Activated T-cell treated with anti-CD3 and anti-CD28 coated beads, Interleukin-2, amount 50 U/mL, for 48 hours (primary cell): ENCODE measurements at regions not wholly inside any gene's neighbourhood (a gene's known extent, or its start where the extent isn't known, plus 50 kb on each side); places are given as distances from the start of the nearest gene placed in this dataset.

Experiments used
- DNase-seq, 2 experiments: peaks; one replicate each; pipeline ENCODE4 v3.0.0-alpha.2; 2020

- peak; percentile 42 to 46 for DNase-seq
Measured at GRCh38 chr2:71277536-71278103, 50.7 kb upstream of the PAIP2B start.

- DNase-seq = no peak
Measured at GRCh38 chr2:71277147-71277475, 50.2 kb upstream of the PAIP2B start.

- DNase-seq = peak; percentile 90 to 95
Measured at GRCh38 chr2:71276311-71277146, 49.6 kb upstream of the PAIP2B start.
